RWPE2 (cell line): ENCODE measurements at regions not wholly inside any gene's neighbourhood (a gene's known extent, or its start where the extent isn't known, plus 50 kb on each side); places are given as distances from the start of the nearest gene placed in this dataset.
A peak's percentile ranks its signal among the peaks of the same experiment; 100 is the strongest.

ENCODE experiments used
- ATAC-seq: fragments of 200-7000 bp; cut with Tn5 transposase; 3 replicates; pipeline ENCODE4 v1.9.1; 2021; ENCODE audit warnings: low read depth
- DNase-seq: peaks from one replicate; pipeline ENCODE4 v3.0.0-alpha.2; 2020; ENCODE audit warnings: low spot score
- H3K27ac ChIP-seq: fragments of 450-650 bp; 2 replicates; pipeline ENCODE4 v1.5.1; 2017; ENCODE audit warnings: mild to moderate bottlenecking; ENCODE audit not compliant: poor library complexity, severe bottlenecking
- H3K27me3 ChIP-seq: fragments of 250-450 bp; sonication (Bioruptor Pico); 2 replicates; pipeline ENCODE4 v1.5.1; 2021; ENCODE audit warnings: mild to moderate bottlenecking, moderate library complexity; ENCODE audit not compliant: insufficient read depth, poor library complexity, severe bottlenecking
- H3K36me3 ChIP-seq: fragments of 250-450 bp; sonication (Bioruptor Pico); 2 replicates; pipeline ENCODE4 v1.5.1; 2020; ENCODE audit warnings: low read depth, mild to moderate bottlenecking, moderate library complexity
- H3K4me1 ChIP-seq: fragments of 250-450 bp; sonication (Bioruptor Pico); 2 replicates; pipeline ENCODE4 v1.5.1; 2021; ENCODE audit warnings: mild to moderate bottlenecking, moderate library complexity; ENCODE audit not compliant: insufficient read depth, poor library complexity, severe bottlenecking
- H3K4me3 ChIP-seq: fragments of 250-450 bp; sonication (Bioruptor Pico); 2 replicates; pipeline ENCODE4 v1.5.1; 2021; ENCODE audit warnings: mild to moderate bottlenecking, moderate library complexity; ENCODE audit not compliant: severe bottlenecking
- H3K9me3 ChIP-seq: fragments of 250-450 bp; sonication (Bioruptor Pico); 2 replicates; pipeline ENCODE4 v1.5.1; 2021; ENCODE audit warnings: mild to moderate bottlenecking, moderate library complexity; ENCODE audit not compliant: severe bottlenecking
- TF ChIP-seq, protein P1 (sequence below): fragments of 450-650 bp; IDR thresholded peaks from one replicate; pipeline ENCODE4 v1.5.1; 2017; ENCODE audit warnings: mild to moderate bottlenecking, moderate library complexity; ENCODE audit not compliant: poor library complexity, severe bottlenecking

DNA sequence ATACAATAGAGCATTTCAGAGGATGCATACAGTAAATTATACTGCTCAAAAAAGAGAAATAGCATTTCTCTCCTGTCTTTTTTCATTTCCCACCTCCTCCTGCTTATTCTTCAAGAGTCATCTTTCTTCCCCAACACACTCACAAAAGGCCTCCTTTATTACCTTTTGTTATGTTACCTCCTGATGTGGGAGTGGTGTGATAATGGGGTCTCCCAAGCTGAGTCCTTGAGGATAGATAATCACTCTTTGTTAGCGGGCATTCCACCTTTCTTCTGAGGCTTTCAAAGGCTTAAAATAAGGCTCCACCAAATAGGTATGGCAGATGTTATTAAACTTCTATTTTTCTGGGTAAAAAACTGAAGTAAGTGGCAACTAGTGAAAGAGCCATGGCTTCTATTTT lies 159.8 kb downstream of the CPEB2 start:
- DNase-seq (no peak), ATAC-seq (no peak)
- H3K27me3 ChIP-seq = no peaks in the 10 kb centered on the region
- H3K4me3 ChIP-seq = no peak overlapping the region
- H3K27ac ChIP-seq = no peak overlapping the region
- TF ChIP-seq, protein P1, sequence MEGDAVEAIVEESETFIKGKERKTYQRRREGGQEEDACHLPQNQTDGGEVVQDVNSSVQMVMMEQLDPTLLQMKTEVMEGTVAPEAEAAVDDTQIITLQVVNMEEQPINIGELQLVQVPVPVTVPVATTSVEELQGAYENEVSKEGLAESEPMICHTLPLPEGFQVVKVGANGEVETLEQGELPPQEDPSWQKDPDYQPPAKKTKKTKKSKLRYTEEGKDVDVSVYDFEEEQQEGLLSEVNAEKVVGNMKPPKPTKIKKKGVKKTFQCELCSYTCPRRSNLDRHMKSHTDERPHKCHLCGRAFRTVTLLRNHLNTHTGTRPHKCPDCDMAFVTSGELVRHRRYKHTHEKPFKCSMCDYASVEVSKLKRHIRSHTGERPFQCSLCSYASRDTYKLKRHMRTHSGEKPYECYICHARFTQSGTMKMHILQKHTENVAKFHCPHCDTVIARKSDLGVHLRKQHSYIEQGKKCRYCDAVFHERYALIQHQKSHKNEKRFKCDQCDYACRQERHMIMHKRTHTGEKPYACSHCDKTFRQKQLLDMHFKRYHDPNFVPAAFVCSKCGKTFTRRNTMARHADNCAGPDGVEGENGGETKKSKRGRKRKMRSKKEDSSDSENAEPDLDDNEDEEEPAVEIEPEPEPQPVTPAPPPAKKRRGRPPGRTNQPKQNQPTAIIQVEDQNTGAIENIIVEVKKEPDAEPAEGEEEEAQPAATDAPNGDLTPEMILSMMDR = no peak
- no peaks in the 10 kb centered on the region for H3K9me3 ChIP-seq
- H3K36me3 ChIP-seq = no peaks in the 10 kb centered on the region
- H3K4me1 ChIP-seq = no peaks in the 10 kb centered on the region

DNA sequence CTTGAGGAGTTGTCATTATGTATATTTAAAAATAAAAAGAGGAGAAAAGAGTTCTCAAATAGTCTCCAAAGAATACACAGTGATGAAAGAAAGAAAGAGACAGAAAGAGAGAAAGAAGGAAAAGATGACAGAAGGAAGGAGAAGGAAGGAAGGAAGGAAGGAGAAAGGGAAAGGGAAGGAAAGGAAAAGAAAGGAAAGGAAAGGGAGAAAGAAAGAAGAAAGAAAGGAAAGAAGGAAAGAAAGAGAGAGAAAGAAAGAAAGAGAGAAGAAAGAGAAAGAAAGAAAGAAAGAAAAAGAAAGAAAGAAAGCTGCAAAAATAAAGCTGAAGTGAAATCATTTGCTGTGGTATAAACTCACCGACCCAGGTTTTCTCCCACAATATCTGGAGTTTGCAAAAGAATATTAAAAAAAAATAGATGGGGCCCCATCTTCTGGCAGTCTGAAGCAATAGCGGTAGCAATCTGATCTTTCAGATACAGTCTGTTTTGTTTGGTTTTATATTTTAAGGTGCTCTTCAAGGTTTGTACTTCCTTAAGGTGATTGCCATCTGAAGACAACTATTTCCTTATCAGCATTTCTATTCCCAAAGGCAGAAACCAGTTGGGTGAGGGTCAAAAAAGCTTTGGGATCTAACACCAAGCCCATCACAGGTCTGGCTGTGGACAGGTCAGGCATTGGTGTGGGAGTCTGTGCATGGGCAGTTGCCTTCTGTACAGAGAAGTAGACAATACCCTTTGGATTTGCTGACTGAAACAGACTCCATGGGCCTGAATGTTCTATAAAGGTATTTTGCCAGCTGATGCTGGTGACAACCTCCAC lies 160.4 kb downstream of the CPEB2 start:
- Histone ChIP-seq H3K4me1 (no peaks in the 10 kb centered on the region), H3K4me3 (no peak overlapping the region), H3K27ac (no peak overlapping the region), H3K27me3 (no peaks in the 10 kb centered on the region), H3K9me3 (no peaks in the 10 kb centered on the region), H3K36me3 (no peaks in the 10 kb centered on the region)
- ATAC-seq (peak; percentile 54; the same call in 2 of the 3 replicates), DNase-seq (no peak)
- TF ChIP-seq, protein P1 = peak; percentile 61

DNA sequence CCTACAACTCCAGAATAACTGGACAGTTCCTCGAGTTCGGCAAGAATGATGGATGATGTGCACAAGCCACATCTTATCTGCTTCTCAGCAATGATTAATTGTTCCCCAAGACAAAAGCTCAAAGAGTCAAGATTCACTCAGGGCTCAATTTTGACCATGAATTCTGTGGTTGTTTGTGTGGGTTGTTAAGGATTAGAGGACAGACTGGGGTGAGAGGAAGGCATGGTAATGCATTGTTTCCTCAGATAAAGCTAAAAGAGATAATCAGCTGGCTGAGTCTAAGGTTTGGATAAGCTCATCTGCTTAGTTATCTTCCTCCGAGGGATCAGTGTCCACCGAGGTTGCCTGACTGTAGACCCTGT lies 161.0 kb downstream of the CPEB2 start:
- Histone ChIP-seq H3K27ac (no peak overlapping the region), H3K27me3 (no peaks in the 10 kb centered on the region), H3K9me3 (no peaks in the 10 kb centered on the region), H3K4me1 (no peaks in the 10 kb centered on the region), H3K36me3 (no peaks in the 10 kb centered on the region), H3K4me3 (no peak overlapping the region)
- TF ChIP-seq, protein P1 = no peak
- DNase-seq = no peak
- ATAC-seq = no peak

DNA sequence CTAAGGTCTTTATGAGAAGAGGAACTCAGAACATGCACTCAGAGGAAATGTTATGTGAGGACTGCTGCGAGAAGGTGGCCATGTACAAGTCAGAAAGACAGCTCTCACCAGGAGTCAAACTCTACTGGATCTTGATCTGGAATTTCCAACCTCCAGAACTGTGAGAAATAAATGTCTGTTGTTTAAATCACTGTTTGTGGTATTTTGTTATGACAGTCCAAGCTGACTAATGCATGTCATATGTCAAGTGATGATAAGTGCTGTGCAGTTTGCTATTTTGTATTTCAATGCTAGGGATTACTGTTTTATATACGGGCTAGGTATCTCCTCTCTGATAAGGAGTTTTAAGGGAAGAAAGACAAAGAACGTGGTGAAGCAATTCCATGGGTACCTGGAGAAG lies 162.3 kb downstream of the CPEB2 start:
- H3K9me3 ChIP-seq = no peaks in the 10 kb centered on the region
- H3K4me1 ChIP-seq = no peaks in the 10 kb centered on the region
- no peaks in the 10 kb centered on the region for H3K36me3 ChIP-seq
- TF ChIP-seq, protein P1 = no peak
- no peak overlapping the region for H3K4me3 ChIP-seq
- no peak overlapping the region for H3K27ac ChIP-seq
- no peaks in the 10 kb centered on the region for H3K27me3 ChIP-seq
- DNase-seq (no peak), ATAC-seq (no peak)

DNA sequence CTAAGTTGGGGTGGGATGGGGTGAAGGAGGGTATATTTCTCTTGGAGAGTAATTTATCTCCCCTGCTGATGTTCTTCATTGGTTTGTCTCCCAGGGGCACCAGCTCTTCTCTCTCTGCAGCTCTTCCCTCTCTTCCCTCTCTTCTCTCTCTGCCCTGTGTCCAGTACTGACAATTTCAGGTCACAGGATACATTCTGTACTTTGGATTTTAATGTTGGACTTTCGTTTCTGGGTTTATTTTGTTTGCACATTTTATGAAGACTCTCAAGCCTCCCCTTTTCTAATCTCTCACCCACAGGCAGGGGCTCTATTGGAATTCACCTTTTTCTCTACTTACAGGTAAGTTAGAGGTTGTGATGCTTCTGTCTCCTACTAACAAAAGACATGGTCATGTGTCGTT lies 165.5 kb downstream of the CPEB2 start:
- Histone ChIP-seq H3K9me3 (no peaks in the 10 kb centered on the region), H3K27ac (no peak overlapping the region), H3K4me3 (no peak overlapping the region), H3K4me1 (no peaks in the 10 kb centered on the region), H3K27me3 (no peaks in the 10 kb centered on the region), H3K36me3 (no peaks in the 10 kb centered on the region)
- DNase-seq (no peak), ATAC-seq (no peak)
- TF ChIP-seq, protein P1 = no peak
